ENCODE measurements at regions not wholly inside any gene's neighbourhood (a gene's known extent, or its start where the extent isn't known, plus 50 kb on each side); places are given as distances from the start of the nearest gene placed in this dataset.

GRCh38 chr4:13292372-13292771, 191.8 kb downstream of the RAB28 start:
- Histone ChIP-seq H3K9ac (ENCODE audit: low read depth in 1 of 3, low read length in 3 of 3) (no peak overlapping the region), H3K27me3 (ENCODE audit: control insufficient read depth in 3 of 3, insufficient read depth in 3 of 3, low read length in 3 of 3) (no peaks in the 10 kb centered on the region), H3K9me3 (ENCODE audit: control insufficient read depth in 3 of 3, low read length in 3 of 3) (peaks cover 0 to 7% (median 2%) of the 10 kb centered on the region in 3 donors), H3K4me1 (ENCODE audit: control insufficient read depth in 3 of 3, insufficient read depth in 3 of 3, low read length in 3 of 3) (no peaks in the 10 kb centered on the region), H3K36me3 (ENCODE audit: control insufficient read depth in 3 of 3, insufficient read depth in 3 of 3, low read length in 3 of 3) (no peaks in the 10 kb centered on the region), H3K4me3 (ENCODE audit: low read length in 3 of 3) (no peak overlapping the region), H3K27ac (ENCODE audit: low read depth, low read length) (no peak overlapping the region)

GRCh38 chr4:13289391-13289790, 194.7 kb downstream of the RAB28 start:
- Histone ChIP-seq H3K4me1 (ENCODE audit: control insufficient read depth in 3 of 3, insufficient read depth in 3 of 3, low read length in 3 of 3) (no peaks in the 10 kb centered on the region), H3K9ac (ENCODE audit: low read depth in 1 of 3, low read length in 3 of 3) (no peak overlapping the region), H3K4me3 (ENCODE audit: low read length in 3 of 3) (no peak overlapping the region), H3K36me3 (ENCODE audit: control insufficient read depth in 3 of 3, insufficient read depth in 3 of 3, low read length in 3 of 3) (no peaks in the 10 kb centered on the region), H3K27ac (ENCODE audit: low read depth, low read length) (no peak overlapping the region), H3K9me3 (ENCODE audit: control insufficient read depth in 3 of 3, low read length in 3 of 3) (peaks cover 0 to 4% (median 0%) of the 10 kb centered on the region in 3 donors), H3K27me3 (ENCODE audit: control insufficient read depth in 3 of 3, insufficient read depth in 3 of 3, low read length in 3 of 3) (no peaks in the 10 kb centered on the region)

- H3K27me3 ChIP-seq (ENCODE audit: control insufficient read depth in 3 of 3, insufficient read depth in 3 of 3, low read length in 3 of 3), result no peaks in the 10 kb centered on the region
- peaks cover 0 to 4% (median 0%) of the 10 kb centered on the region in 3 donors for H3K9me3 ChIP-seq (ENCODE audit: control insufficient read depth in 3 of 3, low read length in 3 of 3)
- H3K4me3 ChIP-seq (ENCODE audit: low read length in 3 of 3), result no peak overlapping the region
- no peaks in the 10 kb centered on the region for H3K36me3 ChIP-seq (ENCODE audit: control insufficient read depth in 3 of 3, insufficient read depth in 3 of 3, low read length in 3 of 3)
- H3K9ac ChIP-seq (ENCODE audit: low read depth in 1 of 3, low read length in 3 of 3), result no peak overlapping the region
- H3K4me1 ChIP-seq (ENCODE audit: control insufficient read depth in 3 of 3, insufficient read depth in 3 of 3, low read length in 3 of 3), result no peaks in the 10 kb centered on the region
- H3K27ac ChIP-seq (ENCODE audit: low read depth, low read length), result no peak overlapping the region
Observed at GRCh38 chr4:13285336-13285735, 198.8 kb downstream of the RAB28 start.

- H3K9me3 ChIP-seq (ENCODE audit: control insufficient read depth in 3 of 3, low read length in 3 of 3), result peaks cover 0 to 4% (median 0%) of the 10 kb centered on the region in 3 donors
- H3K36me3 ChIP-seq (ENCODE audit: control insufficient read depth in 3 of 3, insufficient read depth in 3 of 3, low read length in 3 of 3), result no peaks in the 10 kb centered on the region
- no peaks in the 10 kb centered on the region for H3K4me1 ChIP-seq (ENCODE audit: control insufficient read depth in 3 of 3, insufficient read depth in 3 of 3, low read length in 3 of 3)
Observed at GRCh38 chr4:13284932-13285331, 199.2 kb downstream of the RAB28 start.

GRCh38 chr4:13276357-13276756, 207.8 kb downstream of the RAB28 start:
- Histone ChIP-seq H3K9ac (ENCODE audit: low read depth in 1 of 3, low read length in 3 of 3) (no peak overlapping the region), H3K27me3 (ENCODE audit: control insufficient read depth in 3 of 3, insufficient read depth in 3 of 3, low read length in 3 of 3) (no peaks in the 10 kb centered on the region), H3K4me1 (ENCODE audit: control insufficient read depth in 3 of 3, insufficient read depth in 3 of 3, low read length in 3 of 3) (no peaks in the 10 kb centered on the region), H3K27ac (ENCODE audit: low read depth, low read length) (no peak overlapping the region), H3K4me3 (ENCODE audit: low read length in 3 of 3) (no peak overlapping the region), H3K9me3 (ENCODE audit: control insufficient read depth in 3 of 3, low read length in 3 of 3) (peaks cover 3 to 4% (median 3%) of the 10 kb centered on the region in 3 donors), H3K36me3 (ENCODE audit: control insufficient read depth in 3 of 3, insufficient read depth in 3 of 3, low read length in 3 of 3) (no peaks in the 10 kb centered on the region)

More at GRCh38 chr4:13284932-13285331, 199.2 kb downstream of the RAB28 start:
- H3K9ac ChIP-seq (ENCODE audit: low read depth in 1 of 3, low read length in 3 of 3), result no peak overlapping the region
- no peak overlapping the region for H3K4me3 ChIP-seq (ENCODE audit: low read length in 3 of 3)
- no peak overlapping the region for H3K27ac ChIP-seq (ENCODE audit: low read depth, low read length)
- no peaks in the 10 kb centered on the region for H3K27me3 ChIP-seq (ENCODE audit: control insufficient read depth in 3 of 3, insufficient read depth in 3 of 3, low read length in 3 of 3)

- H3K4me3 ChIP-seq (ENCODE audit: low read length in 3 of 3), result no peak overlapping the region
- no peak overlapping the region for H3K9ac ChIP-seq (ENCODE audit: low read depth in 1 of 3, low read length in 3 of 3)
- no peaks in the 10 kb centered on the region for H3K27me3 ChIP-seq (ENCODE audit: control insufficient read depth in 3 of 3, insufficient read depth in 3 of 3, low read length in 3 of 3)
- H3K27ac ChIP-seq (ENCODE audit: low read depth, low read length), result no peak overlapping the region
- H3K4me1 ChIP-seq (ENCODE audit: control insufficient read depth in 3 of 3, insufficient read depth in 3 of 3, low read length in 3 of 3), result no peaks in the 10 kb centered on the region
- no peaks in the 10 kb centered on the region for H3K36me3 ChIP-seq (ENCODE audit: control insufficient read depth in 3 of 3, insufficient read depth in 3 of 3, low read length in 3 of 3)
- H3K9me3 ChIP-seq (ENCODE audit: control insufficient read depth in 3 of 3, low read length in 3 of 3), result peaks cover 0 to 5% (median 0%) of the 10 kb centered on the region in 3 donors
Observed at GRCh38 chr4:13268703-13269102, 215.4 kb downstream of the RAB28 start.

GRCh38 chr4:13268165-13268564, 216.0 kb downstream of the RAB28 start:
- no peak overlapping the region for H3K27ac ChIP-seq (ENCODE audit: low read depth, low read length)
- no peaks in the 10 kb centered on the region for H3K27me3 ChIP-seq (ENCODE audit: control insufficient read depth in 3 of 3, insufficient read depth in 3 of 3, low read length in 3 of 3)
- peaks cover 0 to 5% (median 0%) of the 10 kb centered on the region in 3 donors for H3K9me3 ChIP-seq (ENCODE audit: control insufficient read depth in 3 of 3, low read length in 3 of 3)
- no peak overlapping the region for H3K4me3 ChIP-seq (ENCODE audit: low read length in 3 of 3)
- H3K9ac ChIP-seq (ENCODE audit: low read depth in 1 of 3, low read length in 3 of 3), result no peak overlapping the region
- H3K36me3 ChIP-seq (ENCODE audit: control insufficient read depth in 3 of 3, insufficient read depth in 3 of 3, low read length in 3 of 3), result no peaks in the 10 kb centered on the region
- H3K4me1 ChIP-seq (ENCODE audit: control insufficient read depth in 3 of 3, insufficient read depth in 3 of 3, low read length in 3 of 3), result no peaks in the 10 kb centered on the region

GRCh38 chr4:13267091-13267490, 217.0 kb downstream of the RAB28 start:
- H3K4me1 ChIP-seq (ENCODE audit: control insufficient read depth in 3 of 3, insufficient read depth in 3 of 3, low read length in 3 of 3), result no peaks in the 10 kb centered on the region
- H3K27ac ChIP-seq (ENCODE audit: low read depth, low read length), result no peak overlapping the region
- no peaks in the 10 kb centered on the region for H3K36me3 ChIP-seq (ENCODE audit: control insufficient read depth in 3 of 3, insufficient read depth in 3 of 3, low read length in 3 of 3)
- no peak overlapping the region for H3K4me3 ChIP-seq (ENCODE audit: low read length in 3 of 3)
- peaks cover 0 to 5% (median 0%) of the 10 kb centered on the region in 3 donors for H3K9me3 ChIP-seq (ENCODE audit: control insufficient read depth in 3 of 3, low read length in 3 of 3)
- H3K9ac ChIP-seq (ENCODE audit: low read depth in 1 of 3, low read length in 3 of 3), result no peak overlapping the region
- no peaks in the 10 kb centered on the region for H3K27me3 ChIP-seq (ENCODE audit: control insufficient read depth in 3 of 3, insufficient read depth in 3 of 3, low read length in 3 of 3)

GRCh38 chr4:13266687-13267086, 217.5 kb downstream of the RAB28 start:
- Histone ChIP-seq H3K27ac (ENCODE audit: low read depth, low read length) (no peak overlapping the region), H3K4me3 (ENCODE audit: low read length in 3 of 3) (no peak overlapping the region), H3K4me1 (ENCODE audit: control insufficient read depth in 3 of 3, insufficient read depth in 3 of 3, low read length in 3 of 3) (no peaks in the 10 kb centered on the region), H3K27me3 (ENCODE audit: control insufficient read depth in 3 of 3, insufficient read depth in 3 of 3, low read length in 3 of 3) (no peaks in the 10 kb centered on the region), H3K36me3 (ENCODE audit: control insufficient read depth in 3 of 3, insufficient read depth in 3 of 3, low read length in 3 of 3) (no peaks in the 10 kb centered on the region), H3K9ac (ENCODE audit: low read depth in 1 of 3, low read length in 3 of 3) (no peak overlapping the region), H3K9me3 (ENCODE audit: control insufficient read depth in 3 of 3, low read length in 3 of 3) (peaks cover 0 to 5% (median 0%) of the 10 kb centered on the region in 3 donors)

- H3K27me3 ChIP-seq (ENCODE audit: control insufficient read depth in 3 of 3, insufficient read depth in 3 of 3, low read length in 3 of 3), result no peaks in the 10 kb centered on the region
- H3K9me3 ChIP-seq (ENCODE audit: control insufficient read depth in 3 of 3, low read length in 3 of 3), result no peaks in the 10 kb centered on the region
- no peak overlapping the region for H3K27ac ChIP-seq (ENCODE audit: low read depth, low read length)
- H3K36me3 ChIP-seq (ENCODE audit: control insufficient read depth in 3 of 3, insufficient read depth in 3 of 3, low read length in 3 of 3), result no peaks in the 10 kb centered on the region
- H3K9ac ChIP-seq (ENCODE audit: low read depth in 1 of 3, low read length in 3 of 3), result no peak overlapping the region
- H3K4me3 ChIP-seq (ENCODE audit: low read length in 3 of 3), result no peak overlapping the region
- no peaks in the 10 kb centered on the region for H3K4me1 ChIP-seq (ENCODE audit: control insufficient read depth in 3 of 3, insufficient read depth in 3 of 3, low read length in 3 of 3)
Observed at GRCh38 chr4:13263967-13264525, 220.1 kb downstream of the RAB28 start.

All from skeletal muscle tissue (tissue), 3 donors.